Endodermal cell (in vitro differentiated cells): ENCODE measurements at regions not wholly inside any gene's neighbourhood (a gene's known extent, or its start where the extent isn't known, plus 50 kb on each side); places are given as distances from the start of the nearest gene placed in this dataset.

Experiments used
- DNase-seq: peaks from one replicate; pipeline ENCODE4 v3.0.0-alpha.2; 2017
- H3K27ac ChIP-seq: 2 replicates; pipeline ENCODE4 v1.5.1; 2013; ENCODE audit warnings: mild to moderate bottlenecking, low read depth, low read length, moderate library complexity
- H3K27me3 ChIP-seq: 2 replicates; pipeline ENCODE4 v1.6.1; 2013; ENCODE audit warnings: mild to moderate bottlenecking, low read length, moderate library complexity; ENCODE audit not compliant: insufficient read depth, control insufficient read depth, poor library complexity, severe bottlenecking
- H3K36me3 ChIP-seq: 2 replicates; pipeline ENCODE4 v1.7.0; 2013; ENCODE audit warnings: mild to moderate bottlenecking, low read length, moderate library complexity; ENCODE audit not compliant: control insufficient read depth, insufficient read depth
- H3K4me1 ChIP-seq: one replicate; pipeline ENCODE4 v1.7.0; 2013; ENCODE audit warnings: low read length; ENCODE audit not compliant: control insufficient read depth, insufficient read depth
- H3K4me3 ChIP-seq: 2 replicates; pipeline ENCODE4 v1.5.1; 2013; ENCODE audit warnings: mild to moderate bottlenecking, low read length, moderate library complexity
- H3K9ac ChIP-seq: 2 replicates; pipeline ENCODE4 v1.6.1; 2013; ENCODE audit warnings: mild to moderate bottlenecking, low read length, moderate library complexity; ENCODE audit not compliant: poor library complexity, severe bottlenecking; ENCODE audit errors: extremely low read depth
- H3K9me3 ChIP-seq: 2 replicates; pipeline ENCODE4 v1.6.1; 2013; ENCODE audit warnings: mild to moderate bottlenecking, low read length, moderate library complexity; ENCODE audit not compliant: control insufficient read depth
- H3K27ac Mint-ChIP-seq: 2 replicates; pipeline ENCODE4 v1.8.0; 2020; ENCODE audit warnings: mixed read lengths
- H3K27me3 Mint-ChIP-seq: 2 replicates; pipeline ENCODE4 v1.8.0; 2021; ENCODE audit warnings: mild to moderate bottlenecking, mixed read lengths; ENCODE audit not compliant: insufficient read depth
- H3K36me3 Mint-ChIP-seq: 2 replicates; pipeline ENCODE4 v1.8.0; 2020; ENCODE audit warnings: low read depth, mixed read lengths
- H3K4me1 Mint-ChIP-seq: 2 replicates; pipeline ENCODE4 v1.8.0; 2020; ENCODE audit warnings: mixed read lengths
- H3K4me3 Mint-ChIP-seq: 2 replicates; pipeline ENCODE4 v1.8.0; 2020; ENCODE audit warnings: mild to moderate bottlenecking, moderate library complexity, mixed read lengths
- H3K9me3 Mint-ChIP-seq: 2 replicates; pipeline ENCODE4 v1.8.0; 2020; ENCODE audit warnings: mild to moderate bottlenecking, mixed read lengths
- CTCF ChIP-seq: fragments of 200-600 bp; sonication (generic); conservative IDR thresholded peaks from 2 replicates; pipeline ENCODE4 v1.5.0; 2021; ENCODE audit warnings: antibody characterized with exemption, mild to moderate bottlenecking
- WGBS, 2 experiments: methylation state at CpG; one replicate each; pipeline versions ENCODE4 v1.1.5 to v1.1.7; 2013; ENCODE audit warnings: missing lambda C conversion rate in 2 of 2, mixed read lengths in 1 of 2; ENCODE audit not compliant: insufficient coverage in 1 of 2, insufficient read length in 1 of 2; 5-methylcytosine and 5-hydroxymethylcytosine counted together

DNA sequence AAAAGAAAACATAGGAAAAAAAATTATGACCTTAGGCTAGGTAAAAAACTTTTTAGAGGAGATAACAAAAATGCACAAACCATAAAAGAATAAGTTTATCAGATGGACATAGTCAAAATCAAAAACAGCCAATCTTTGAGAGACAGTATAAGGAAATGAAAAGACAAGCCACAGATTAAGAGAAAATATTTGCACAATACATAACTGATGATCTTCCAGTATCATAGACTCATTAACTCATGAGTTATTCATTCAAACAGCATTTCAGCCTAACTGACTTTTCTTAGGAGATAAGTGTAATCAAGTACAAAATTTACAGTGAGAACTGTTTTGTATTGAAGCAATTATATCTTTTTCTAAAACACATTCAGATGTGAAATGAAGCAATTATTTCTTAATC is 183.8 kb downstream of the FBXO8 start:
- TF ChIP-seq CTCF, result no peak
- H3K27me3 Mint-ChIP-seq, result peaks cover 2% of the 10 kb centered on the region
- no peaks in the 10 kb centered on the region for H3K4me1 Mint-ChIP-seq
- H3K36me3 ChIP-seq, result no peaks in the 10 kb centered on the region
- H3K27ac Mint-ChIP-seq, result no peak overlapping the region
- no peaks in the 10 kb centered on the region for H3K36me3 Mint-ChIP-seq
- no peak overlapping the region for H3K27ac ChIP-seq
- no peak overlapping the region for H3K9ac ChIP-seq
- no peak for DNase-seq
- H3K27me3 ChIP-seq, result no peaks in the 10 kb centered on the region
- no peak overlapping the region for H3K4me3 Mint-ChIP-seq
- no peaks in the 10 kb centered on the region for H3K4me1 ChIP-seq
- no peak overlapping the region for H3K4me3 ChIP-seq
- H3K9me3 Mint-ChIP-seq, result no peaks in the 10 kb centered on the region
- H3K9me3 ChIP-seq, result no peaks in the 10 kb centered on the region

DNA sequence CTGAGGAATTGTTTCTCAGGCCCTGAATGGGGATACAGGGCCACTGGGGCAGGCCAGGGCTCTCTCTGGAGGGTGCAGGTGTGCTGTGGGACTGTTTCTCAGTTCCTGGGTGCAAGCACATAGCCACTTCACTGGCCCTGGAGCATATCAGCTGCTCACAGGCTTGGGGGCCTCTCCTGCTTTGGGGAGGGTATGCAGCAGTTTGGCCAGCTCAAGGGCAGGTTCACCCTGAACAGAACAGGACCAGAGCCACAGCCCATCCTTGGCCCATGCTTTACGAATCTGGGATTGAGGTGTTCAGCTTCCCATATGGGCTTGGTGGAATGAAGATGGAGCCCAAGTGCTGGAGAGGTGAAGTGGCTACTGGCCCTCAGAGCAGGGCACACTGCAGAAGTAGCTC is 186.5 kb downstream of the FBXO8 start:
- no peaks in the 10 kb centered on the region for H3K9me3 ChIP-seq
- DNase-seq, result no peak
- TF ChIP-seq CTCF, result no peak

GRCh38 chr4:174096456-174096855 is 187.0 kb downstream of the FBXO8 start:
- Histone ChIP-seq H3K27ac (no peak overlapping the region), H3K4me3 (no peak overlapping the region), H3K36me3 (no peaks in the 10 kb centered on the region), H3K9ac (no peak overlapping the region), H3K9me3 (no peaks in the 10 kb centered on the region), H3K4me1 (no peaks in the 10 kb centered on the region), H3K27me3 (no peaks in the 10 kb centered on the region)
- H3K36me3 Mint-ChIP-seq, result no peaks in the 10 kb centered on the region
- peaks cover 2% of the 10 kb centered on the region for H3K27me3 Mint-ChIP-seq
- TF ChIP-seq CTCF, result no peak
- H3K4me3 Mint-ChIP-seq, result no peak overlapping the region
- 83 to 89% methylated on average over 1 to 2 of the region's 2 CpGs for WGBS, 2 experiments
- no peak overlapping the region for H3K27ac Mint-ChIP-seq
- H3K9me3 Mint-ChIP-seq, result peaks cover 2% of the 10 kb centered on the region
- no peaks in the 10 kb centered on the region for H3K4me1 Mint-ChIP-seq
- no peak for DNase-seq

More for the DNA sequence above, 186.5 kb downstream of the FBXO8 start:
- Mint-ChIP-seq H3K9me3 (peaks cover 2% of the 10 kb centered on the region), H3K36me3 (no peaks in the 10 kb centered on the region), H3K27ac (no peak overlapping the region), H3K27me3 (peaks cover 2% of the 10 kb centered on the region), H3K4me1 (no peaks in the 10 kb centered on the region), H3K4me3 (no peak overlapping the region)
- Histone ChIP-seq H3K4me3 (no peak overlapping the region), H3K27me3 (no peaks in the 10 kb centered on the region), H3K27ac (no peak overlapping the region), H3K9ac (no peak overlapping the region), H3K36me3 (no peaks in the 10 kb centered on the region), H3K4me1 (no peaks in the 10 kb centered on the region)
- 89% methylated on average over 1 of the region's 1 CpG; no CpG with 5 or more reads in 1 of the 2 experiments for WGBS, 2 experiments
